ENCODE measurements at regions not wholly inside any gene's neighbourhood (a gene's known extent, or its start where the extent isn't known, plus 50 kb on each side); places are given as distances from the start of the nearest gene placed in this dataset.
A peak's percentile ranks its signal among the peaks of the same experiment; 100 is the strongest.
"Not testable (repeated sequence)": the region's sequence is repeated elsewhere in the genome, so short reads cannot be mapped to it uniquely, and the experiment has no call there.

DNA sequence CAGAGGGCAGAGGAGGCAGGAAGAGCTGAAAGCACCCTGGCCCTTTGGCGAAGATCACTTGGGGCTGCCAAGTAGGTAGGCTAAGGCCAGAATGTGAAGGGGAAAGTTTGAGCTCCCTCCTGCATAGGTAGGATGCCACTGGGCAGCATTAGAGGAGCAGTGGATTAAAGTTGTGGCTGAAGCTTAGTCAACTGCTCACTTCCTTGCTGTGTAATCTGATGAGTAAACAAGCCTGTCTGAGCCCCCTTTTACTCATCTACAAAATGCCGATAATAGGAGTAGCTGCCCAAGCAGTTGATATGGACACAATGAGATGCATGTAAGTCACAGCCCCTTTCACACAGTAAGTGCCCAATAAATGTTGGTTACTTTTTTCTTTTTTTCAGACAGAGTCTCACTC is 216.4 kb downstream of the MN1 start:
- DNase-seq: no peak

DNA sequence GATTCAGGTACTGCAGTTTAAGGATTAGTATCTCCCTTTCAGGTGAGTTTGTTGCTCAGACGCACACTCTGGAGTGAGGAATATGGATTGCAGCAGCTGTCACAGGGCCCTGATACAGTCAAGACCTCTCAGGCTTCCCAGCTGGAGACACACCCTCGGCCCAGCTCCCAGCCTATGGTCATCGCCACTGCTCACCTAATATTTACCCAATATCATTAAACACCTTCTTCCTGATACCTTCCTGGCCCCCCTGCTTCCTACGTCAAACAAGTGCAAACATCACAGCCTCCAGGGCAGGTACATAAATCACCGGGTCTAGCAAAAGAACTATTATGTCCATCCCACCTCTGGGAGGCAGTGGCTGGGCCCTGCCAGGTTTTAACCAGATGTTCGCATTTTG is 213.3 kb downstream of the MN1 start:
- DNase-seq: no peak

DNA sequence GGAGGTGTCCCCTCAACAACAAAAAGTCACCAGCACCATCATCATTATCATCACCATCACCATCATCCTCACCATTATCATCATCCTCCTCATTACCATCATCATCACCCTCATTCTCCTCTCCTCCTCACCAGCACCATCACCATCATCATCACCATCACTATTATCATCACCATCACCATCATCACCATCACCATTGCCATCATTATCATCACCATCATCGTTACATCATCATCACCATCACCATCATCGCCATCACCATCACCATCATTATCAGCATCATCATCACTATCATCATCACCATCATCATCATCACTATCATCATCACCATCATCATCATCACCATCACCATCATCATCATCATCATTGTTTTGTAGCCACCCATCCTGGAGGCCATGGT is 212.6 kb downstream of the MN1 start:
- no peak for DNase-seq

DNA sequence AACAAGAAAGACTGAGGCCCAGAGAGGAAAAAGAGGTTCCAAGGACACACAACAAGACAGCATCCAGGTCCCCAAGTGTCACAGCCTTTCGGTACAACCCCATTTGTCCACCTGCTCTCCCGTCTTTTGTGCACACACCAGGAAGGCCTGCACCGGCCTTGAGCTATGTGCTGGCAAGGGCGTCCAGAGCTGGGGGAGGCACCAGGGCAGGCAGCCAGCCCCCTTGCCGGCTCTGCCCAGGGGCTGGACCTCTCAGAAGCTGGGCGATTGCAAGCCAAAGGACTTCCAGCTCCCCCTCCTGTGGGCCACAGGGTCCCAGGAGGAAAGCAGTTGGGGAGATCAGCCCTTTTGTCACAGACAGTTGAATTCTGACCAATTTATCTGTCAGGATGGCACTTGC is 210.5 kb downstream of the MN1 start:
- DNase-seq: no peak

DNA sequence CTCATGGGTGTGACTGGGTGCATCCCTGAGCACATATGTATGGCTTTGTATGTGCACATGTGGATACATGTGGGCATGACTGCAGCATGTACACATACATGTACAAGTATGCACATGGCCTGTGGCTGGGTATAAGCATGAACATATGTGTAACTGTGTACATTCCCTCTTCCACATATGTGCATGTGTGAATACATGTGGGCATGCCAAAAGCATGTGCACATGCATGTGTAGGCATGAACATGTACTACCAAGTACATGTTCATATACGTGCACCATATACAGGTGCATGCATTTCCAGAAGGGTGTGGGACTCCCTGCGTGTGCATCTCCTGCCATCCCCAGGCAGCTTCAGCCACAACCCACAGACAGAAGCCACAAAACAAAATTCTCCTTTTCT is 208.2 kb downstream of the MN1 start:
- no peak for DNase-seq

DNA sequence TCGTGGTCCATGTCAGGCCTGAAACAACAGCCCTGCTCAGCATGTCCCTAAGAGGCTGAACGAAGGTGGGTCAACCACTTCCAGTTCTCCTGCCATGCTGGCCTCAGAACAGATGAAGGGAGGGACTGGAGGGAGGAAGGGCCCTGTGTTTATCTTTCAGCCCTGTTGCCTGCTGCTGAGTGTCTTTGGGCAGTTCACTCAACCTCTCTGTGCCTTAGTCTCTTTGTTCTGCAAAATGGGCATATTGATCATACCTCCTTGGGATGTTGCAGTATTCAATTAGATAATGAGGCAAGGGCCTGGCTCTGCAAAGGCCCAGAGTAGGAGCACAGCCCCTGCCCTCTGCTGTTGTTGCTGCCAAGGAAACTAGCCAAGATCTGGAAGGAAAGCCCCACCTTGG is 207.5 kb downstream of the MN1 start:
- no peak for DNase-seq

DNA sequence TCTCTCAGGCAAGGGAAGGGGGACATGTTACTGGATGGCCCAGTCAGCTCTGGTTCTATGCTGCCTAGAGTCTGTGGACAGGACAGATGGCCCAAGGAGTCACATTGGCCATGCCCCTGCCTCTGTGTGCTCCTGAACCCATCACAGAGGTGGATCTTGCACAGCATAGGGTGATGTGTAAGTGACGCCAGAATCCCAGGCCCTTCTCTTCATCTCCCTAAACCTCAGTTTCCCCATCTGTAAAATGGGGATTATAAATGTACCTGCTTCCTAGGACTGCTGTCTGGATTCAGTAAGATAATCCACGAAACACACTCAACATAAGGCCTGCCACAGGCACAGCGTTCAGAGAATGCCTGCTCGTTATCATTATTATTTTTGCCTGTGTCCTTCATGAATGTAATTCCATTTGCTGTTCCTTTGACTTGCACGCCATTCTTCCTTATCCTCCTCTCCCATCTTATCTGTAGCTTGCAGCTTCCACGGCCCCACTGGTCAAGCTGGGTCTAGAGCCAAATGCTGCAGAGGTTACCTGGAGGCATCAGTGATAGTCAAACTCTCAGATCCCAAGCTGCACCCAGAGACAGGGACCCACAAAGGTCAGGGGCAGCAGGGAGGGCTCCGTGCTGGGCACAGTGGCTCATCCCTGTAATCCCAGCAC is 207.0 kb downstream of the MN1 start:
- no peak for DNase-seq

DNA sequence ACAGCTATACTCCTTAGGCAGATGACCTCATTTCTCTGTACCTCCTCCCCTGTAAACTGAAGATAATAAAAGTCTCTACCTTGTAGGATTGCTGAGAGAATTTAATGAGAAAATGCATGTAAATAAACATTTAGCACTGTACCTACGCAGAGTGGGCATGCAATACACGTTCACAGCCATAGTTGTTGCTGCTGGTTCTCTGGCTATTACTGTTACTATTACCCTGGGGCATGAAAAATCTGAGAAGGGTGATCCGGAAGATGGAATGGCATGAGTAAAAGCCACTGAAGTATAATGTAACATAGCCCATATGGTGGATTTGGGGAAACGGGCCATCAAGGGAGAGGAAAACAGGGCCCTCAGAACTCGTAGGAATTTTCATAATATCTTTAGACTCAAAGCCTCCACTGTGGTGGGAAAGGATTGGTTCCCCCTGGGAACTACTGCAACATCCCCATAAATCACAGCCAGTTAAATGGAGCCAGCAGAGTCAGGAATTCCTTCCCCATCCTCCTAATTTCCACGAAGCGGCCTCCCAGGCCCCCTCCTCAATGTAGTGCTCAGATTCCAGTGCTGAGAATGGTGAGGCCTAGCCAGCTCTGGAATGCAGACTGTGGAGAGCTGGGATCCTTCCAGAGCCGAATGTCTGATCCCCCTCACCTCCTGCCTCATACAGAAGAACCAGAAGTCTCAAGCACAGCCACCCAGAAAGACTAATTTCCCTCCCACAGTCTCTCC is 205.3 kb downstream of the MN1 start:
- DNase-seq: no peak

DNA sequence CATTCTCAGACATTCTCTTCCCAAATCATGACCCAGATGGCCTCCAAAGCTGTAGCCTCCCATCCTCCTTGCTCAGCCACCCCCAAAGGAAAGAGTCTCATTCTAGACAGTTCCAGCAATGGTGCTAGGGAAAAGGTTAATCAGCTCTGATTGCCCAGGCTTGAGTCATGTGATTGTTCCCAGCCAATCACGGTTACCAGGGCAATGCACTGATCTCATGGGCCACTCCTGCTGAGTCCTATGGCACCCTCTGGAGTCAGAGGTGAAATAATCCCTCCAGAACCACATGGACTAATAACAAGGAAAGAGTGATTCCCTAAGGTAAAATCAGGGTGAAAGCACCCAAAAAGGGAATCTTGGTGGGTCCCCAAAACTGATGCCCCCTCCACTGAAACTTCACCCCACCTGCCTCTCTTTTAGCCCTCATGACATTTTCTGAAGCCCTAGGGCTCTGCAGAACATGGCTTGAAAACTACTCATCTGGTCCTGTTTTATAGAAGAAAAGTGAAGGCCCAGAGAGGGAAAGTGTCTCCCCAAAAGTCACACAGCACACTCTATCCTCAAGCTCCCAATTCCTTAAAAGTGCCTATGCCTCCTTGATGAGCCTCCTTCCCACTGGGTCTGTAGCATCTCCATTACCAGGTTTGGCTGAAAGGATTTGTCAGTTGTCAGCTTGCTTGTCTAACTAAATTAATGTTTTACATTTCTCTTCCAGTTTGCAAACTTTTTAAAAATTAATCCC is 203.7 kb downstream of the MN1 start:
- no peak for DNase-seq

DNA sequence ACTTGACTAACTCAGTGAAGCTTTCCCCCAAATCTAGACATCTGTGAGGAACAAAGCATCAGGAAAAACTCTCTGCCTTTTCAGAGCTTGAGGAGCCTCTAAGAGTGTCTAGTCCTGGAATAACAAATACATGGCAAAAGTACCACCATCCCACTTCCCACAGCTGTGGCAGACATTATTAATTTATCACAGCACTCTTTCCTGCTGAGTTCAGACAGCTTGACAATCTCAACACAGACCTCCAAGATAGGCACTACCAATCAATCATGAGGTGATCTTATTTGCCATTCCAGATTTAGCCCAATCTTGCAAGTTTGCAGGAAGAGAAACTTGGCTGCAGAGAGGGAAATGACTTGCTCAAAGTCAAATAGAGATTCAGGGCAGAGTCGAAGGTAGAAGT is 202.8 kb downstream of the MN1 start:
- no peak for DNase-seq

DNA sequence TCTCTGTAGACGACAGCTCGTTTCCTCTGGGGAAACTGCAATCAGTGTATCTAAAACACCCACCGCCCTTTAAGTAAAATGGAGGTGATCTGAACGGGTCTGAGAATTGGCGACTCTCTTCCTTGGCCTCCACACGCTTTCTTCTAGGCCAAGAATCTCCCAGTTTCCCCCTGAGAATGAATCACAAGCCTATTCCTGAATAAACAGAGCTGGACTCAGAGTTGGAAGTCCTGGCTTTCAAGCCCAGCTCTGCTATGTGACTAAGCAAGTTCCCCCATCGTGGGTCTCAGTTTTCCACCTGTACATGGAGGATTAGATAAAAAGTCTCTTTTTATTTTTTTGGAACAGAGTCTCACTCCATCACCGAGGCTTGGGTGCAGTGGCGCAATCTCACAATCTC is 200.4 kb downstream of the MN1 start:
- DNase-seq: no peak

DNA sequence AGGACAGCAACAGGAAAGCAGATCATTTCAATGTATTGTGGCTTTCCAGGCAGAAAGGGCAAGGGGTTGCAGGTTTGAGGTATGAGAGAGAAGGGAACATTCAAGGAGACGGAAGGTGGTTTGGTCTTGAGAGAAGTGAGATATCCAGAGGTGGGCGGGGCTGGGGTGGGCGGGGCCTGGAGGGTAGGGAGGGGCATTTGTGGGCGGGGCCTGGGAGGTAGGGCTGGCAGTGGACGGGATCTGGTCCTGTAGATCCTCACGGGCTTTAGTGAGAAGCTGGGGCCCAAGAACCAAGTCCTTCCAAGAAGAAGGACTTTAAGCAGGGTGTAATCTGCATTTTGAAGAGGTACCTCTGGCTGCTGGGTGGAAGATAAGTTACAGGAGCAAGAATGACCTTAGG is 199.2 kb downstream of the MN1 start:
- DNase-seq: no peak

DNA sequence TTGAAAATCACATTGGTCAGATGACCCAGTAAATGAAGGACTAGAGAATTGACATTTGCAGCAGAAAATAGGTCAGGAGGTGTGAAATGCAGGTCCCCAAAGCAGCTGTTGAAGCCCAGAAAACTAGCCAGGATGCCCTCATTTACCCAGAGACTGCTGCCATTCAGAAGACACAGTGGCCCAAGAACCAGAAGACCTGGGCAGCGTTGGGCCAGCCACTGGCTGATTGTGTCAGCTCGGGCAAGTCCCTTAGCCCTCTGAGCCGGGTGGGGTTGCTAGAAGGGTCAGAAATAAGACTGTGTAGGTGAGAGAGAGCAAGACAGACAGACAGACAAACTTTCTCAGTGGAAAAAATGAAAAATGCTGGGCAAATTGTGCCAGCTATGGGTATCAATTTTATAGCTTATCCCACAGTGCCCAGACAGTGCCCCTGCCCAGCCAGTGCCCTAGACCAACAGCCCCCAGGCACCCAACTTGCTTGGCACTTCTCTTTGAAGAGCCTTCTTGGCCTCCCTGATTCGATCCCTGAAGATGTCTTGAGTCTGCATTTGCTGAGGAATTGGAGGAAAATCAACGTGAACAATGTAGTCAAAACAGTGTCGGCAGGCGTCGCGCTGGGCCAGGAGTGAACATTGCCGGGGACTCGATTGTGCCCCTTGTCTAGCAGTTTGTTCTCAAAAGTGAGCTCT is 198.3 kb downstream of the MN1 start:
- DNase-seq: no peak

DNA sequence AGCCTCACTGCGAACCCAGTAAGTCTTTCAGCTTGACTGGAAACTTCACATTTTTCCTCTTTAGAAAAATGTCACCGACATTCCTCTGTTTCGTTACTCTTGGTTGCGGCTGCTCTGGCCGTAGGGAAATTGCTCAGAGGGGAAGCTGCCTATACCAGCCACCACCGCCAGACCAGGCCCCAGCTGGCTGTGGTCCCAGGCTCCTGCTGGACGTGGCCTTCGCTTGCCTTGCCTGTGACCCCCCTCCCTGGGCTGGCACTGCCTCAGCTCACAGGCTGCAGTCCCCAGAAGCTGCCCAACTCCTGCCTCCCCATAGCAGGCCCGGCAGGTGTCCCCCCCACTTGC is 197.8 kb downstream of the MN1 start:
- peak; percentile 56 for DNase-seq

DNA sequence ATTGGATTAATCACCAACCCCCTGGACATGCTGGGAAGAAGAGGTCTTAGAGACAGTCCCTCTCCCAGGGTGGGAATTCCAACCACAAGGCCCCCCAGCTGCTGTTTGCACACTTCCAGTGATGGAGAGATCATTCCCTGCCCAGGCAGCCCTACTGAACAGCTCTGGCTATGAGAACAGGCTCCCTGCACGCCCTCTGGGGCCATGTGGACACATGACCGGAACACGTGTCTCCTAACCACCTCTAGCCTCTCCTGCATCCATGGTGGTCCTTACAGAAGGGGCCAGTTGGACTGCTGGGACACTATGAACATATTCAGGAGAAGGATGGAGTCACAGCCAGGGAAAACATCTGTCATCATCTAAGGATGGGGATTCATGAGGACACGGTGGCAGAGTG is 196.2 kb downstream of the MN1 start:
- DNase-seq: no peak

DNA sequence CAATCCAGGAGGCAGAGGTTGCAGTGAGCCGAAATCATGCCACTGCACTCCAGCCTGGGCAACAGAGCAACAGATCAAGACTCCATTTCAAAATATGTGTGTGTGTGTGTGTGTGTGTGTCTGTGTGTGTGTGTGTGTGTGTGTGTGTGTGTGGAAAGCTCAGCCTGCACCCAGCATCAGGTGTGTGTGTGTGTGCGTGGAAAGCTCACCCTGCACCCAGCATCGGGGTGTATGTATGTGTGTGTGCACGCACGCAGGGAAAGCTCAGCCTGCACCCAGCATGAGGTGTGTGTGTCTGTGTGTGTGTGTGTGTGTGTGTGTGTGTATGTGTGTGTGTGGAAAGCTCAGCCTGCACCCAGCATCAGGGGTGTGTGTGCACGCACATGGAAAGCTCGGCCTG is 193.8 kb downstream of the MN1 start:
- not testable (repeated sequence) for DNase-seq

DNA sequence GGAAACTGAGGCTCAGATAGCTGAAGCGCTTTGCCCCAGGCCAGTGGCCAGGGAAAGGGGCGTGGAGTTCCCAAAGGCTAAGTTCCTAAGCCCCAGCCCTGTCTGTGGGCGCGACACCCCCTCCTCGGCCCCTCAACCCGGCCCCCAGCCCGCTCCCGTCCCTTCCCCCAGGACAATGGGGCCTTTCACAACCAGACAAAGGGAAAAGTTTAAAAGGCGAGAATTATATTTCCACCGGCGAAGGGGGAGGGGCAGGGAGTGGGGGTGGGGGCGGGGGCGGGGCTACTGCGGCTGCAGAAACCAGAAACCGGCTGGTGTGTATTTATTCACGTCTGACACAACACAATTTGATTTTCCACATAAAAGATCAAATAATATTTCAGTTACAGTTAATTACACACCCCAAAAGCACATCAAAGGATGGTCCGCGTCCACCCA is 192.1 kb downstream of the MN1 start:
- no peak for DNase-seq

DNA sequence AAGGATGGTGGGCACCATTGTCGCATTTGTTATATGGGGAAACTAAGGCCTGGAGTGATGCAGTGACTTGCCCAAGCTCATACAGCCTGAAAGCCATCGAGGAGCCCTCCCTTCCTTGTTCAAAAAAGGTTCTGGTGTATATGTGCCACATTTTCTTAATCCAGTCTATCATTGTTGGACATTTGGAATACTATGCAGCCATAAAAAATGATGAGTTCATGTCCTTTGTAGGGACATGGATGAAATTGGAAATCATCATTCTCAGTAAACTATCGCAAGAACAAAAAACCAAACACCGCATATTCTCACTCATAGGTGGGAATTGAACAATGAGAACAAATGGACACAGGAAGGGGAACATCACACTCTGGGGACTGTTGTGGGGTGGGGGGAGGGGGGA is 191.4 kb downstream of the MN1 start:
- DNase-seq: not testable (repeated sequence)

DNA sequence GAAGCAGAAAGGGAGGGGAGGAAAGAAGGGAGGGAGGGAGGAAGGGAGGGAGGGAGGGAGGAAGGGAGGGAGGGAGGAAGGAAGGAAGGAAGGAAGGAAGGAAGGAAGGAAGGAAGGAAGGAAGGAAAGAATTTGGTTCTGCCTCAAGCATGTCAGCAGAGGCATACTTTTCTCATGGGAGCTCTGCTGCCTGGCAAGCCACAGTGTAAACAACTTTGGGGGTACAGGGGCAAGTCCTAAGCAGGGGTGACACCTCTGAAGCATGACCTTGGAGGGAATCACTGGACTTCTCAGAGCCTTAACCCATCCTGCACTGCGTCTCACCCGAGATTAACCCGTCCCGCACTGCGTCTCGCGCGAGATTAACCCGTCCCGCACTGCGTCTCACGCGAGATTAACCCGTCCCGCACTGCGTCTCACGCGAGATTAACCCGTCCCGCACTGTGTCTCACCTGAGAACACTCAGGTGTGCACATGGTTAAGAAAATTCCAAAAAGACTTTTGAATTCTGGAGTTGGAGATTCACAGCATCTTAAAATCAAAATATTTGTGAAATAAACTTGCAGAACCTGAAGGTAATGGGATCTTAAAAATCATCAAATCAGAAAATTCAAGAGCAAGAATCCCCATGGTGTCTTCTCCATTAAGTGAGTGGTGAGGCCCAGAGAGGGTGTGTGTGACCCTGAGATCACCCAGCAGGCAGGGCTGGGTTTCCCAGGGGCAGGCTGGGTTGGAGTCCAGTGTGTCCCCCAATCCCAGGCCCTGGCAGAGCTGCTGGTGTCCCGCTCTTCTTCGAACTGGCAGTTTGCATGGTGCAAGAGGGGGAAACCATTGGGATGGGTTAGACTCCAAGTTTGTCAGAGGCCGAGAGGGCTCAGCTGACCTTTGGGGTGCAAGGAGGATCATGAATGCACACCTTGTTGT is 190.4 kb downstream of the MN1 start:
- DNase-seq: no peak

DNA sequence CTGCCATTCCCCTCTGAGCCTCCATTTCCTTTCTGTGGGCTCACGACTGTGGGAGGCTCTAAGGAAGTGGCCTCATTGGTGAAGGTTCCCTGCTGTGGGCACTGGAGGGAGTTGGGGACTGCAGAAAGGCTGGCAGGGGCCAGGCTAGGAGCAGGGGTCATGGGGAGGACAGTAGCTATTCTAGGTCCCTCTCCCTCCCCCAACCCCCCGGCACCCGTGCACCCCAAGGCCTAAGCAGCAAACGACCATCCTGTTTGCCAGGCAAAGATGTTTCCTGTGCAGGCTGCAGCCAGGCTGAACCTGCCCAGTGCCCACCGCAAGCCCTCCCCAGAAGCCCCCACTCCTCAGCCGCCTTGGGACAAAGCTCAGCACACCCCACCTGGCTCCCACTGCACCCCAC is 189.4 kb downstream of the MN1 start:
- no peak for DNase-seq

DNA sequence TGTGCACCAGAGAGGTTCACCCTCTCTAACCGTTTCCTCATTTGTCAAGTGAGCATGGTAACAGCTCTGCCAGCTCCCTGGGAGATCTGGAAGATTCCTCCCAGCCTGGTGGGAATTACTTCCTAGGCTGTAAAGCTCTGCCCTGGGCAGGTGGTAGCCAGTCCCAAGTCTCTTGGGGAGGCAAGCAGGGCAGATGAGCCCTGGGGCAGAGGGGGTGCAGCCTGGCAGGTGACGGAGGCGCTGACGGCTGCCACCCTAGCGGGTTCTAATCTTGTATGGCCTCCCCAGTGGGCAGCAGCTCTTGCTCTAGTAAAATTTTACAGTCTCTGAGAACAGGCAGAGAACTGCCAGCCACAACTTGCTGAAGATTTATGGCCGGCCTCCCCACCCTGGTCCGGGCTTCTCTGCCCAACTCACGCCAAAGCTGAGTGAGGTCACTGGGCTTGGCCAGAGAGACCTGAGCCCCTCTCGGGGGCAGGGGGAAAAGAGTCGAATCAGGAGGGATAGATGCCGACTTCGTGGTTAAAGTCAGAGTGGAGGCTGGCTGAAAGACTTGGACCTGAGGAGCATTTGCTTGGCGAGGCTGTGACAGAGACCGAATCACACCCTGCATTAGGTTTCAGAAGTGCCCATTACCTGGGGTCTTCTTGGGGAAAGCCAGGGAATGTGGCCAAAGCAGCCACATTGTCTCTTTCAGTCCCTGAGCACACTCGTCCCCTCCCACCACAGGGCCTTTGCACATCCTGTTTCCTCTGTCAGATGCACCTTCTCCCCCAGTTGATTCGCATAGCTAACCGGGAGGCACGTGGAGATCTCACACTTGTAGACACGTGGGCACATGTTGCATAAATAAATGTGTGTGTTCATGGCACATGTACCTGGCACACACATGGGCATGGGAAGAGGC is 188.2 kb downstream of the MN1 start:
- no peak for DNase-seq
